HEK293 (cell line): ENCODE measurements at regions not wholly inside any gene's neighbourhood (a gene's known extent, or its start where the extent isn't known, plus 50 kb on each side); places are given as distances from the start of the nearest gene placed in this dataset.

Experiments used
- CTCF ChIP-seq: fragments of 450-650 bp; formaldehyde crosslinking; IDR thresholded peaks from 2 replicates; pipeline ENCODE4 v1.5.1; 2016; ENCODE audit warnings: missing biosample characterization, missing genetic modification characterization
- ELK4 ChIP-seq: IDR thresholded peaks from 2 replicates; pipeline ENCODE4 v1.6.1; 2011; ENCODE audit warnings: mild to moderate bottlenecking, low read depth, low read length, borderline replicate concordance
- IKZF3 ChIP-seq: fragments of 450-650 bp; IDR thresholded peaks from 2 replicates; pipeline ENCODE4 v1.5.0; 2018; ENCODE audit warnings: missing biosample characterization, mild to moderate bottlenecking, missing genetic modification characterization, moderate library complexity
- MEIS1 ChIP-seq: sonication (generic); formaldehyde crosslinking; IDR thresholded peaks from 2 replicates; pipeline ENCODE4 v1.8.1; 2022; ENCODE audit warnings: missing genetic modification reagents, mild to moderate bottlenecking, borderline replicate concordance
- PATZ1 ChIP-seq: fragments of 450-650 bp; formaldehyde crosslinking; IDR thresholded peaks from 2 replicates; pipeline ENCODE4 v1.5.1; 2016; ENCODE audit warnings: missing biosample characterization, missing genetic modification characterization
- PRDM1 ChIP-seq: fragments of 450-650 bp; formaldehyde crosslinking; IDR thresholded peaks from 2 replicates; pipeline ENCODE4; 2016; ENCODE audit warnings: missing biosample characterization, missing genetic modification characterization
- ZNF16 ChIP-seq: fragments of 450-650 bp; formaldehyde crosslinking; IDR thresholded peaks from 2 replicates; pipeline ENCODE4 v1.5.1; 2016; ENCODE audit warnings: low read depth, missing biosample characterization, missing genetic modification characterization
- ZNF423 ChIP-seq: fragments of 450-650 bp; formaldehyde crosslinking; IDR thresholded peaks from 2 replicates; pipeline ENCODE4 v1.5.1; 2016; ENCODE audit warnings: missing biosample characterization, missing genetic modification characterization
- ZNF433 ChIP-seq: fragments of 450-650 bp; formaldehyde crosslinking; IDR thresholded peaks from 2 replicates; pipeline ENCODE4 v1.5.1; 2016; ENCODE audit warnings: missing biosample characterization, missing genetic modification characterization, low read depth
- ZNF510 ChIP-seq: fragments of 450-650 bp; formaldehyde crosslinking; IDR thresholded peaks from 2 replicates; pipeline ENCODE4 v1.5.1; 2018; ENCODE audit warnings: mild to moderate bottlenecking, missing genetic modification characterization, missing biosample characterization; ENCODE audit not compliant: insufficient replicate concordance
- ZNF660 ChIP-seq: fragments of 450-650 bp; IDR thresholded peaks from 2 replicates; pipeline ENCODE4 v1.5.1; 2018; ENCODE audit warnings: missing biosample characterization, mild to moderate bottlenecking, missing genetic modification characterization
- ZNF837 ChIP-seq: fragments of 450-650 bp; formaldehyde crosslinking; IDR thresholded peaks from 2 replicates; pipeline ENCODE4 v1.5.1; 2016; ENCODE audit warnings: missing biosample characterization, missing genetic modification characterization

GRCh38 chr3:106514431-106514830, 645.6 kb upstream of the CBLB start:
- TF ChIP-seq ZNF423 (no peak), ZNF510 (tag by site-specific recombination) (no peak), CTCF (tag by site-specific recombination) (no peak), ZNF433 (tag by site-specific recombination) (no peak), IKZF3 (tag by site-specific recombination) (no peak), ZNF16 (tag by site-specific recombination) (no peak), ZNF660 (tag by site-specific recombination) (no peak), PRDM1 (no peak), PATZ1 (tag by site-specific recombination) (no peak), ZNF837 (tag by site-specific recombination) (no peak), MEIS1 (CRISPR knock-in tag) (no peak), ELK4 (no peak)
